D721Med (cell line): ENCODE measurements at regions not wholly inside any gene's neighbourhood (a gene's known extent, or its start where the extent isn't known, plus 50 kb on each side); places are given as distances from the start of the nearest gene placed in this dataset.

Experiments
- DNase-seq: peaks from one replicate; pipeline ENCODE4 v3.0.0; 2011; ENCODE audit warnings: low spot score; ENCODE audit not compliant: insufficient read length
- FAIRE-seq: peaks from 2 replicates; lab custom pipeline; 2011; peaks lifted over from hg19 to GRCh38; lab: Jason Lieb, UNC
- CTCF ChIP-seq: IDR thresholded peaks from 2 replicates; pipeline ENCODE4 v1.5.1; 2012; ENCODE audit warnings: mild to moderate bottlenecking, control low read depth; ENCODE audit not compliant: insufficient read depth; ENCODE audit errors: missing control alignments

GRCh38 chr10:59003203-59003602 lies 173.2 kb upstream of the PHYHIPL start:
- FAIRE-seq, result no peak
- no peak for DNase-seq
- no peak for TF ChIP-seq CTCF

- FAIRE-seq (no peak), DNase-seq (no peak)
- TF ChIP-seq CTCF, result no peak
These were observed 172.1 kb upstream of the PHYHIPL start for GRCh38 chr10:59004392-59004791.

- DNase-seq (no peak), FAIRE-seq (no peak)
- no peak for TF ChIP-seq CTCF
These were observed 169.7 kb upstream of the PHYHIPL start for GRCh38 chr10:59006511-59007306.

GRCh38 chr10:59007307-59008025 lies 169.0 kb upstream of the PHYHIPL start:
- TF ChIP-seq CTCF, result no peak
- no peak for DNase-seq
- no peak for FAIRE-seq

GRCh38 chr10:59008452-59008851 lies 168.0 kb upstream of the PHYHIPL start:
- no peak for DNase-seq
- no peak for TF ChIP-seq CTCF
- no peak for FAIRE-seq

- DNase-seq (no peak), FAIRE-seq (no peak)
- no peak for TF ChIP-seq CTCF
These were observed 164.3 kb upstream of the PHYHIPL start for GRCh38 chr10:59011972-59012632.

- DNase-seq (no peak), FAIRE-seq (no peak)
- no peak for TF ChIP-seq CTCF
These were observed 163.6 kb upstream of the PHYHIPL start for GRCh38 chr10:59012839-59013238.
